HG02970 (cell line): ENCODE measurements at regions not wholly inside any gene's neighbourhood (a gene's known extent, or its start where the extent isn't known, plus 50 kb on each side); places are given as distances from the start of the nearest gene placed in this dataset.
"Not testable (repeated sequence)": the region's sequence is repeated elsewhere in the genome, so short reads cannot be mapped to it uniquely, and the experiment has no call there.

ENCODE experiments used
- ATAC-seq: cut with Tn5 transposase; IDR thresholded peaks from one replicate; pipeline ENCODE4 v1.9.1; 2021; ENCODE audit warnings: mild to moderate bottlenecking, moderate library complexity, moderate number of reproducible peaks; ENCODE audit not compliant: unreplicated experiment, low FRiP score

GRCh38 chr2:16058256-16058655 is 117.9 kb downstream of the MYCN start:
- ATAC-seq: no peak

- no peak for ATAC-seq
These were observed 117.3 kb downstream of the MYCN start for GRCh38 chr2:16057661-16058060.

GRCh38 chr2:16055848-16056580 is 115.7 kb downstream of the MYCN start:
- ATAC-seq: peak; percentile 73

- no peak for ATAC-seq
These were observed 113.3 kb downstream of the MYCN start for GRCh38 chr2:16053437-16054257.

- not testable (repeated sequence) for ATAC-seq
These were observed 112.3 kb downstream of the MYCN start for GRCh38 chr2:16052571-16053052.

- ATAC-seq: no peak
These were observed 111.7 kb downstream of the MYCN start for GRCh38 chr2:16051841-16052564.

- ATAC-seq: no peak
These were observed 110.6 kb downstream of the MYCN start for GRCh38 chr2:16050908-16051489.

GRCh38 chr2:16050261-16050907 is 110.0 kb downstream of the MYCN start:
- ATAC-seq: no peak

- ATAC-seq: no peak
These were observed 109.1 kb downstream of the MYCN start for GRCh38 chr2:16049406-16049805.

- ATAC-seq: no peak
These were observed 108.1 kb downstream of the MYCN start for GRCh38 chr2:16048466-16048865.

GRCh38 chr2:16047701-16048100 is 107.4 kb downstream of the MYCN start:
- ATAC-seq: no peak

- ATAC-seq: no peak
These were observed 106.3 kb downstream of the MYCN start for GRCh38 chr2:16046649-16047048.

- no peak for ATAC-seq
These were observed 105.5 kb downstream of the MYCN start for GRCh38 chr2:16045653-16046352.

- ATAC-seq: no peak
These were observed 104.7 kb downstream of the MYCN start for GRCh38 chr2:16044946-16045456.

GRCh38 chr2:16043627-16044026 is 103.3 kb downstream of the MYCN start:
- ATAC-seq: no peak

- ATAC-seq: no peak
These were observed 102.8 kb downstream of the MYCN start for GRCh38 chr2:16043192-16043591.

GRCh38 chr2:16042201-16042700 is 101.9 kb downstream of the MYCN start:
- no peak for ATAC-seq

- ATAC-seq: no peak
These were observed 100.1 kb downstream of the MYCN start for GRCh38 chr2:16040271-16041010.
